Thoracic aorta (tissue), 2 donors: ENCODE measurements at regions not wholly inside any gene's neighbourhood (a gene's known extent, or its start where the extent isn't known, plus 50 kb on each side); places are given as distances from the start of the nearest gene placed in this dataset.

ENCODE experiments used
- ATAC-seq: fragments of 150-250 bp; one replicate; pipeline ENCODE4 v1.8.0; 2017; ENCODE audit warnings: low read depth; ENCODE audit not compliant: insufficient number of reproducible peaks, low FRiP score
- DNase-seq: peaks from one replicate; pipeline ENCODE4 v3.0.0-alpha.2; 2020; ENCODE audit warnings: low spot score
- H3K27ac ChIP-seq, 2 donors: fragments of 200-600 bp; sonication (generic); 1 replicate in 1 of 2; 2 replicates in 1 of 2; pipeline ENCODE4 v1.5.1; 2016; ENCODE audit warnings: mild to moderate bottlenecking in 2 of 2, moderate library complexity in 2 of 2
- H3K27me3 ChIP-seq: fragments of 200-600 bp; sonication (generic); replicated peaks from 2 replicates; pipeline ENCODE4 v1.6.0; 2016; ENCODE audit warnings: mild to moderate bottlenecking; ENCODE audit not compliant: insufficient read depth
- H3K36me3 ChIP-seq: fragments of 200-600 bp; sonication (generic); one replicate; pipeline ENCODE4 v1.5.1; 2016
- H3K4me1 ChIP-seq, 2 donors: fragments of 200-600 bp; sonication (generic); 1 replicate in 1 of 2; 2 replicates in 1 of 2; pipeline versions ENCODE4 v1.5.1 to v1.6.0; 2016; ENCODE audit warnings: low read depth in 2 of 2, mild to moderate bottlenecking in 1 of 2; ENCODE audit not compliant: control insufficient read depth in 1 of 2
- H3K4me3 ChIP-seq: fragments of 200-600 bp; sonication (generic); 2 replicates; pipeline ENCODE4 v1.5.1; 2016; ENCODE audit warnings: mild to moderate bottlenecking
- H3K9me3 ChIP-seq: fragments of 200-600 bp; sonication (generic); 2 replicates; pipeline ENCODE4 v1.5.1; 2016
- CTCF ChIP-seq: fragments of 200-600 bp; sonication (generic); IDR thresholded peaks from one replicate; pipeline ENCODE4 v1.5.1; 2019; ENCODE audit warnings: antibody characterized with exemption

- no peaks in the 10 kb centered on the region for H3K9me3 ChIP-seq
- H3K27ac ChIP-seq, result no peak overlapping the region
- DNase-seq, result no peak
- H3K4me3 ChIP-seq, result no peak overlapping the region
- ATAC-seq, result no peak
- no peaks in the 10 kb centered on the region for H3K36me3 ChIP-seq
- H3K27me3 ChIP-seq, result no peaks in the 10 kb centered on the region
- TF ChIP-seq CTCF, result no peak
- H3K4me1 ChIP-seq, result no peaks in the 10 kb centered on the region
Measured at GRCh38 chr6:50240986-50241385, 191.3 kb upstream of the DEFB112 start.

- no peaks in the 10 kb centered on the region for H3K4me1 ChIP-seq
- no peak for ATAC-seq
Measured at GRCh38 chr6:50249493-50249892, 199.8 kb upstream of the DEFB112 start.

GRCh38 chr6:50257322-50257721, 207.6 kb upstream of the DEFB112 start:
- Histone ChIP-seq H3K36me3 (no peaks in the 10 kb centered on the region), H3K4me3 (no peak overlapping the region), H3K4me1 (no peaks in the 10 kb centered on the region), H3K27me3 (no peaks in the 10 kb centered on the region), H3K27ac (no peak overlapping the region), H3K9me3 (no peaks in the 10 kb centered on the region)
- TF ChIP-seq CTCF, result no peak
- no peak for DNase-seq
- ATAC-seq, result no peak

More at GRCh38 chr6:50249493-50249892, 199.8 kb upstream of the DEFB112 start:
- no peaks in the 10 kb centered on the region for H3K9me3 ChIP-seq
- TF ChIP-seq CTCF, result no peak
- no peak overlapping the region for H3K27ac ChIP-seq
- H3K36me3 ChIP-seq, result no peaks in the 10 kb centered on the region
- H3K27me3 ChIP-seq, result no peaks in the 10 kb centered on the region
- DNase-seq, result no peak
- H3K4me3 ChIP-seq, result no peak overlapping the region

- no peaks in the 10 kb centered on the region for H3K9me3 ChIP-seq
- no peaks in the 10 kb centered on the region for H3K27me3 ChIP-seq
- DNase-seq (no peak), ATAC-seq (no peak)
- no peak for TF ChIP-seq CTCF
- no peaks in the 10 kb centered on the region for H3K4me1 ChIP-seq
- no peaks in the 10 kb centered on the region for H3K36me3 ChIP-seq
- H3K4me3 ChIP-seq, result no peak overlapping the region
- no peak overlapping the region for H3K27ac ChIP-seq
Measured at GRCh38 chr6:50259903-50260302, 210.2 kb upstream of the DEFB112 start.

GRCh38 chr6:50264995-50265571, 215.4 kb upstream of the DEFB112 start:
- no peaks in the 10 kb centered on the region for H3K4me1 ChIP-seq
- no peak overlapping the region for H3K27ac ChIP-seq
- ATAC-seq, result no peak
- DNase-seq, result no peak
- H3K27me3 ChIP-seq, result no peaks in the 10 kb centered on the region
- no peak overlapping the region for H3K4me3 ChIP-seq
- no peaks in the 10 kb centered on the region for H3K9me3 ChIP-seq
- TF ChIP-seq CTCF, result no peak
- H3K36me3 ChIP-seq, result no peaks in the 10 kb centered on the region
